GM10266 (cell line): ENCODE measurements at regions not wholly inside any gene's neighbourhood (a gene's known extent, or its start where the extent isn't known, plus 50 kb on each side); places are given as distances from the start of the nearest gene placed in this dataset.
A peak's percentile ranks its signal among the peaks of the same experiment; 100 is the strongest.

Source experiments
- DNase-seq: peaks from one replicate; pipeline ENCODE4 v3.0.0; 2012; ENCODE audit errors: extremely low spot score
- TF ChIP-seq, protein P1 (sequence below): IDR thresholded peaks from 2 replicates; pipeline ENCODE4 v1.5.1; 2012; ENCODE audit warnings: mild to moderate bottlenecking, low read depth; ENCODE audit not compliant: control insufficient read depth, insufficient read depth; ENCODE audit errors: missing control alignments

DNA sequence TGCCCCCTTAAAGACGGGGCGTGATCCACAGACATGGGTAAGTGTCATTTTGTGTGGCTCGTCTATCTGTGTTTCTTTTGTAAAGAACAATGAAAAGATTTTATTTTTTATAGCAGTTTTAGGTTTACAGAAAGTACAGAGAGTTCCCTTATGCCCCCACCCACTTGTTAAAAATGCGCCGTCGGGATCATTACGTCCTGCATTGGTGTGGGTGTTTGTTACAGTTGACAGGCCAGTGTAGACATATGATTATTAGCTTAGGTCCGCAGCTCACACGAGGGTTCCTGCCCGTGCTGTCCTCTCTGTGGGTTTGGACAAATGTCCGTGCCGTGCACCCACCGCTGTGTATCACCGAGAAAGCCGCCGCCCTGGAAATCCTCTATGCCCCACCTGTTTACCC is 50.5 kb downstream of the RGS12 start:
- DNase-seq, result no peak
- TF ChIP-seq, protein P1, sequence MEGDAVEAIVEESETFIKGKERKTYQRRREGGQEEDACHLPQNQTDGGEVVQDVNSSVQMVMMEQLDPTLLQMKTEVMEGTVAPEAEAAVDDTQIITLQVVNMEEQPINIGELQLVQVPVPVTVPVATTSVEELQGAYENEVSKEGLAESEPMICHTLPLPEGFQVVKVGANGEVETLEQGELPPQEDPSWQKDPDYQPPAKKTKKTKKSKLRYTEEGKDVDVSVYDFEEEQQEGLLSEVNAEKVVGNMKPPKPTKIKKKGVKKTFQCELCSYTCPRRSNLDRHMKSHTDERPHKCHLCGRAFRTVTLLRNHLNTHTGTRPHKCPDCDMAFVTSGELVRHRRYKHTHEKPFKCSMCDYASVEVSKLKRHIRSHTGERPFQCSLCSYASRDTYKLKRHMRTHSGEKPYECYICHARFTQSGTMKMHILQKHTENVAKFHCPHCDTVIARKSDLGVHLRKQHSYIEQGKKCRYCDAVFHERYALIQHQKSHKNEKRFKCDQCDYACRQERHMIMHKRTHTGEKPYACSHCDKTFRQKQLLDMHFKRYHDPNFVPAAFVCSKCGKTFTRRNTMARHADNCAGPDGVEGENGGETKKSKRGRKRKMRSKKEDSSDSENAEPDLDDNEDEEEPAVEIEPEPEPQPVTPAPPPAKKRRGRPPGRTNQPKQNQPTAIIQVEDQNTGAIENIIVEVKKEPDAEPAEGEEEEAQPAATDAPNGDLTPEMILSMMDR, result no peak

DNA sequence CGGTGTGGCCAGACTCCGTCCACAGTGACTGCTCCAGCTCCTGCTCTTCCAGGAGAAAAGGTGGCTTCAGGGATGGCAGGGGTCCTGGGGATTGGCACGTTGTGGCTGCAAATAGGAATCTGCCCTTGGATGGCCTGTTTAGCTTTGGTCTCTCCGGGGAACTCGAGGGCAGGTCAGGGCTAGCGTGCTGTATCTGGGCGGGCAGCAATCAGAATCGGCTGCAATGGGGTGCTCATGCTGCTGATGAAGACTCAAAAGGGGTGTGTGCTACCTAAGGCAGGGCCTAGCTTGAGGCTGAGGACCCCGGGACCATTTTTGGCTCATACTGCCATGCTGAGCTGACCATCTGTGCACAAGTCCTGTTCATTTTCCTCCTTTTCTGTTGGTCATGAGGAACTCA is 51.3 kb downstream of the RGS12 start:
- TF ChIP-seq, protein P1, result no peak
- DNase-seq, result no peak

DNA sequence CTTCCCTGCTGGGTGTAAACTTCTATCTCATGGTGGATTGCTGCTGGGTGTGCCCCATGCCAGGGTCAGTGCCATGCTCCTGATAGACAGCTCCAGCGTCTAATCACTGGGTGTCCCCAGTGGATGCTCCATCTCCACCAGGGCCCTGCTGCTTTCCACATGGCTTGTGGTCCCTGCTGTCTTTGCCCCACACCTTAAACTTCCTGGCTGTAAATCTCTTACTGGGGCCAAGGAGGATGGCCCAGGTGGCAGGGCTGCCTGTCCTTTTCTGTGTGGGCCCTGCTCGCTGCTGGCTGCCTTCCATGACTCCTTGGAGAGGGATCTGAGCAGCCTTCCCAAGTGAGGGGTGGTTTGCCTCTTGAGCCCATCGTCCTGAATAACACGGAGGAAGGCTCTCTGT is 51.8 kb downstream of the RGS12 start:
- no peak for DNase-seq
- TF ChIP-seq, protein P1, result no peak

DNA sequence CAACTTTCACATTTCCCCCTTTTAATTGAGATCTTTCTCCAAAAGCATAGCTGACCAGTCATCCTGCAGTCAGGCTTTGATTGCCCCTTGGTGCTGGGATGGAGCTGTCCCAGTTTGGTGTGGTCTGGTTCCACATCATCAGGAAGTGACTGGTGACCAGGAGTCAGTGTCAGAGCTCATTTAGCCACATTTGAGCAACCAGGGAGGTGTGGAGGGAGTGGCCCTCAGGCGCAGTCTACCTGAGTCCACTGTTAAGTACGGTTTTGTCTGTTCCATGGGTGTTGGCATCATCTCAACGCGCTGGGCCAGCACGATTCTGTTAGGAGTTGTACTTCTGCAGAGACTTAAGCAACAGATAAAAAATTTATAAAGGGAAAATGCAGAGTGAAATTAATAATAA is 52.6 kb downstream of the RGS12 start:
- TF ChIP-seq, protein P1, result no peak
- DNase-seq, result no peak

DNA sequence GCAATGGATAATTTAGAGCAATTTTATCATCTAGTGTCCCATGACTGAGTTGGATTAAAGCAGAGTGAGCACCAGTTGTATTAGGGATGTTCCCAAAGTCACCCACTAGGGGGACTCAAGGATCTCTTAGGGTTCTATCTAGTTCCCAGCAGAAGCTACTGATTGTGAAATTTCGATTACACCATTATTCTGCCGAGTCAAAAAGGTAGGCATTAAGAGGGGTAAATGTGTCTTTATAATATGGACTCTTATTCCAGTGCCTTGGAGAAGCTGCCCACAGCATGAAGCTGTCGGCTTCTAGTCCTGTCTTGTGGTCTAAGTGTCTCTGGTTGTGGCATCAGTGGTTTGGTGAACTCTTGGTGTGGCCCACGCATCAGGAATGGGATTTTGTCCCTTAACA is 53.3 kb downstream of the RGS12 start:
- peak; percentile 83 for DNase-seq

DNA sequence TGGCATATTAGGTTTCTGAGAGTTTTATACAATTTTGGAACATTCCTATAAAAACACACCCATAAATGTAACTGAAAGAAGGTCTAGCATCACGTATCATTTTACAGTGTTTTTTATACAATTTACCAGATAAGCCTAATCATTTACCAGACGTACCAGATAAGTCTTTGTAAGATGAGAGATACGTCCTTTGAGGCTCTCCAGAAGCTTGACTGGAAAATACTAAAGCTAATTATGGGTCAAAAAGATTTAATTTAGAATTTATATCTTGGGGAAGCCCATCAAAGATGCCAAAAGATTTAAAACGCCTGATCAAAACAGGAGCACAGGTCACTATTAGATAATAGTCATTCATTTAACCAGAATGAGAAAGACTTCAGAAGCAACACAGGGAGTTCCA is 55.0 kb downstream of the RGS12 start:
- TF ChIP-seq, protein P1, result no peak
- no peak for DNase-seq

More for the DNA sequence above, 53.3 kb downstream of the RGS12 start:
- TF ChIP-seq, protein P1, result peak; percentile 79

DNA sequence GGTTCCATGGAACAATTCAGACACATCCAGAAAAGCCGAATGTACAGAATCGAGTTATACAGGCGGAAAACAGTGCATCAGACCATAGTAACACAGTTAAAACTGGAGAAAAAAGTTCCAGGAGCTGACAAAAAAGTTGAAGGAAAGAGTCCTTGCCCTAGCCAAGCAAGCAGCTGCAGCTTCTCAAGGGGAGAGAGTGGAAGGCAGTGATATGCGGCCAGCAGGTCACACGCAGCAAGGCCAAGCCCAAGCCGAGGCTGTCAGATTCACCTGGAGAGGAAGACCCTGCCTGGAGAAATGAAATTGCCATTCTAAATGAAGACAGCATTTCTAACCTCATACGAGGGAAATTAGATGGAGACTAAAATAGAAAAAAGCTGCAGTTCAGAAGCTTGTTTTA is 55.8 kb downstream of the RGS12 start:
- TF ChIP-seq, protein P1, result no peak
- DNase-seq, result no peak

DNA sequence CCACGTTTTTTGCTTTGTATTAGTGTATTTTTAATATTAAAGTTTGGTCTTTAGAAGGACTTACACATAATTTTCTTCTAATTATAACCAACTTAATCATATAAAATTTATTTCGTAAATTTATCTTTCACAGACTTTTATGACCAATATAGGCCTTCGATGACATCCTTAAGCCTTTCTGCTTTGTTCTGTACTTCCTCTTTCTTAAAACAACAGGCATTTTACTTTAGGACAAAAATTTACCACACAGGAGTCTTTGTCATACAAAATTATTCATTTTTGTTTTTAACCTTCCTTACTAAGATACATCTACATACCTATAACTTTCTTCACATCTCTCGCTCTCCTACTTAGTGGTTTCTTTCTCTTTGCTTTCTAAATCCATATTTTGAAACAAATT is 56.3 kb downstream of the RGS12 start:
- TF ChIP-seq, protein P1, result no peak
- DNase-seq, result no peak
